ENCODE measurements at regions not wholly inside any gene's neighbourhood (a gene's known extent, or its start where the extent isn't known, plus 50 kb on each side); places are given as distances from the start of the nearest gene placed in this dataset.
"Not testable (repeated sequence)": the region's sequence is repeated elsewhere in the genome, so short reads cannot be mapped to it uniquely, and the experiment has no call there.

GRCh38 chr12:8282181-8282580 lies 54.8 kb upstream of the FAM90A1 start:
- H3K4me2 ChIP-seq (ENCODE audit: control insufficient read depth, insufficient read depth); H3K4me1 ChIP-seq (ENCODE audit: control insufficient read depth, insufficient read depth, low read length); H3K4me3 ChIP-seq; FAIRE-seq; H2AFZ ChIP-seq (ENCODE audit: control insufficient read depth, low read depth, low read length); H3K27me3 ChIP-seq (replicated peaks in 1 of 2; ENCODE audit: control insufficient read depth in 2 of 2, insufficient read depth in 2 of 2, low read length in 1 of 2); H3K9me3 ChIP-seq (replicated peaks; ENCODE audit: control insufficient read depth, insufficient read depth, low read length); BruUV-seq (replicated peaks); DNase-seq (ENCODE audit: low read depth, low spot score); H4K20me1 ChIP-seq (ENCODE audit: control insufficient read depth, insufficient read depth); POLR2A ChIA-PET; RAD21 ChIA-PET (ENCODE audit: unreplicated experiment); H3K27ac ChIP-seq (ENCODE audit: control insufficient read depth, insufficient read depth); H3K9ac ChIP-seq (ENCODE audit: control insufficient read depth, insufficient read depth, low read length); H3K36me3 ChIP-seq (ENCODE audit: control insufficient read depth in 2 of 2, insufficient read depth in 2 of 2, low read length in 1 of 2); H3K79me2 ChIP-seq (ENCODE audit: control insufficient read depth, insufficient read depth, low read length); ATAC-seq; CTCF ChIA-PET; intact Hi-C loops (cut with micrococcal nuclease; ENCODE audit: unreplicated experiment): not testable (repeated sequence)
- SMC1A ChIA-PET (ENCODE audit: uncharacterized antibody, unreplicated experiment) = interaction anchor here (0.6 kb wide), 1 partner anchor 242 kb away, joined by 3 read pairs; no protein-coding TSS in a partner anchor
- WGBS (ENCODE audit: insufficient coverage, insufficient replicate concordance, low lambda C conversion rate, missing lambda C conversion rate) = 31% methylated on average over 7 of the region's 11 CpGs
- in situ Hi-C loops (cut with MboI) = loop anchor here (25.0 kb wide), 1 partner anchor 105 kb away; no protein-coding TSS in a partner anchor

GRCh38 chr12:8285681-8286080 lies 58.3 kb upstream of the FAM90A1 start:
- H3K4me3 ChIP-seq; RAD21 ChIA-PET (ENCODE audit: unreplicated experiment); intact Hi-C loops (cut with micrococcal nuclease; ENCODE audit: unreplicated experiment): not testable (repeated sequence)

GRCh38 chr12:8291764-8292163 lies 64.3 kb upstream of the FAM90A1 start:
- H2AFZ ChIP-seq (ENCODE audit: control insufficient read depth, low read depth, low read length); H3K79me2 ChIP-seq (ENCODE audit: control insufficient read depth, insufficient read depth, low read length); ATAC-seq; H3K27me3 ChIP-seq (replicated peaks in 1 of 2; ENCODE audit: control insufficient read depth in 2 of 2, insufficient read depth in 2 of 2, low read length in 1 of 2); FAIRE-seq; H3K4me2 ChIP-seq (ENCODE audit: control insufficient read depth, insufficient read depth); BruUV-seq (replicated peaks); H3K27ac ChIP-seq (ENCODE audit: control insufficient read depth, insufficient read depth); H3K4me1 ChIP-seq (ENCODE audit: control insufficient read depth, insufficient read depth, low read length); CTCF ChIA-PET; H3K9ac ChIP-seq (ENCODE audit: control insufficient read depth, insufficient read depth, low read length); RAD21 ChIA-PET (ENCODE audit: unreplicated experiment); POLR2A ChIA-PET; H3K9me3 ChIP-seq (replicated peaks; ENCODE audit: control insufficient read depth, insufficient read depth, low read length); H3K4me3 ChIP-seq; intact Hi-C loops (cut with micrococcal nuclease; ENCODE audit: unreplicated experiment); H4K20me1 ChIP-seq (ENCODE audit: control insufficient read depth, insufficient read depth); DNase-seq (ENCODE audit: low read depth, low spot score); H3K36me3 ChIP-seq (ENCODE audit: control insufficient read depth in 2 of 2, insufficient read depth in 2 of 2, low read length in 1 of 2); SMC1A ChIA-PET (ENCODE audit: uncharacterized antibody, unreplicated experiment): not testable (repeated sequence)
- in situ Hi-C loops (cut with MboI) = loop anchor here (25.0 kb wide), 1 partner anchor 96 kb away; no protein-coding TSS in a partner anchor
- WGBS (ENCODE audit: insufficient coverage, insufficient replicate concordance, low lambda C conversion rate, missing lambda C conversion rate) = 24% methylated on average over 11 of the region's 11 CpGs

More at GRCh38 chr12:8285681-8286080, 58.3 kb upstream of the FAM90A1 start:
- DNase-seq (ENCODE audit: low read depth, low spot score); H3K9ac ChIP-seq (ENCODE audit: control insufficient read depth, insufficient read depth, low read length); CTCF ChIA-PET; H3K36me3 ChIP-seq (ENCODE audit: control insufficient read depth in 2 of 2, insufficient read depth in 2 of 2, low read length in 1 of 2); H3K27ac ChIP-seq (ENCODE audit: control insufficient read depth, insufficient read depth); BruUV-seq (replicated peaks); ATAC-seq; SMC1A ChIA-PET (ENCODE audit: uncharacterized antibody, unreplicated experiment); H3K9me3 ChIP-seq (replicated peaks; ENCODE audit: control insufficient read depth, insufficient read depth, low read length); H3K79me2 ChIP-seq (ENCODE audit: control insufficient read depth, insufficient read depth, low read length); H4K20me1 ChIP-seq (ENCODE audit: control insufficient read depth, insufficient read depth); H3K4me1 ChIP-seq (ENCODE audit: control insufficient read depth, insufficient read depth, low read length); POLR2A ChIA-PET; H2AFZ ChIP-seq (ENCODE audit: control insufficient read depth, low read depth, low read length); H3K27me3 ChIP-seq (replicated peaks in 1 of 2; ENCODE audit: control insufficient read depth in 2 of 2, insufficient read depth in 2 of 2, low read length in 1 of 2); FAIRE-seq; H3K4me2 ChIP-seq (ENCODE audit: control insufficient read depth, insufficient read depth): not testable (repeated sequence)
- WGBS (ENCODE audit: insufficient coverage, insufficient replicate concordance, low lambda C conversion rate, missing lambda C conversion rate) = 63% methylated on average over 9 of the region's 10 CpGs
- in situ Hi-C loops (cut with MboI) = loop anchor here (25.0 kb wide), 1 partner anchor 102 kb away; no protein-coding TSS in a partner anchor

GRCh38 chr12:8294662-8295061 lies 67.2 kb upstream of the FAM90A1 start:
- SMC1A ChIA-PET (ENCODE audit: uncharacterized antibody, unreplicated experiment); H3K9ac ChIP-seq (ENCODE audit: control insufficient read depth, insufficient read depth, low read length); ATAC-seq; H3K27me3 ChIP-seq (replicated peaks in 1 of 2; ENCODE audit: control insufficient read depth in 2 of 2, insufficient read depth in 2 of 2, low read length in 1 of 2); H3K4me2 ChIP-seq (ENCODE audit: control insufficient read depth, insufficient read depth); FAIRE-seq; POLR2A ChIA-PET; H2AFZ ChIP-seq (ENCODE audit: control insufficient read depth, low read depth, low read length); DNase-seq (ENCODE audit: low read depth, low spot score); H3K4me1 ChIP-seq (ENCODE audit: control insufficient read depth, insufficient read depth, low read length); intact Hi-C loops (cut with micrococcal nuclease; ENCODE audit: unreplicated experiment); BruUV-seq (replicated peaks); RAD21 ChIA-PET (ENCODE audit: unreplicated experiment); H3K9me3 ChIP-seq (replicated peaks; ENCODE audit: control insufficient read depth, insufficient read depth, low read length); H4K20me1 ChIP-seq (ENCODE audit: control insufficient read depth, insufficient read depth); H3K79me2 ChIP-seq (ENCODE audit: control insufficient read depth, insufficient read depth, low read length); CTCF ChIA-PET; H3K27ac ChIP-seq (ENCODE audit: control insufficient read depth, insufficient read depth); H3K4me3 ChIP-seq; H3K36me3 ChIP-seq (ENCODE audit: control insufficient read depth in 2 of 2, insufficient read depth in 2 of 2, low read length in 1 of 2): not testable (repeated sequence)
- in situ Hi-C loops (cut with MboI) = loop anchor here (25.0 kb wide), 1 partner anchor 93 kb away; no protein-coding TSS in a partner anchor
- WGBS (ENCODE audit: insufficient coverage, insufficient replicate concordance, low lambda C conversion rate, missing lambda C conversion rate) = 27% methylated on average over 6 of the region's 7 CpGs
